ENCODE measurements at regions not wholly inside any gene's neighbourhood (a gene's known extent, or its start where the extent isn't known, plus 50 kb on each side); places are given as distances from the start of the nearest gene placed in this dataset.
"Not testable (repeated sequence)": the region's sequence is repeated elsewhere in the genome, so short reads cannot be mapped to it uniquely, and the experiment has no call there.

GRCh38 chr1:43090157-43090556, 81.9 kb downstream of the EBNA1BP2 start:
- TF ChIP-seq CTCF, POLR2A (IDR thresholded peaks at IDR 0.05): not testable (repeated sequence)
